GM10266 (cell line): ENCODE measurements at regions not wholly inside any gene's neighbourhood (a gene's known extent, or its start where the extent isn't known, plus 50 kb on each side); places are given as distances from the start of the nearest gene placed in this dataset.

Experiments
- DNase-seq: peaks from one replicate; pipeline ENCODE4 v3.0.0; 2012; ENCODE audit errors: extremely low spot score
- TF ChIP-seq, protein P1 (sequence below): IDR thresholded peaks from 2 replicates; pipeline ENCODE4 v1.5.1; 2012; ENCODE audit warnings: mild to moderate bottlenecking, low read depth; ENCODE audit not compliant: control insufficient read depth, insufficient read depth; ENCODE audit errors: missing control alignments

DNA sequence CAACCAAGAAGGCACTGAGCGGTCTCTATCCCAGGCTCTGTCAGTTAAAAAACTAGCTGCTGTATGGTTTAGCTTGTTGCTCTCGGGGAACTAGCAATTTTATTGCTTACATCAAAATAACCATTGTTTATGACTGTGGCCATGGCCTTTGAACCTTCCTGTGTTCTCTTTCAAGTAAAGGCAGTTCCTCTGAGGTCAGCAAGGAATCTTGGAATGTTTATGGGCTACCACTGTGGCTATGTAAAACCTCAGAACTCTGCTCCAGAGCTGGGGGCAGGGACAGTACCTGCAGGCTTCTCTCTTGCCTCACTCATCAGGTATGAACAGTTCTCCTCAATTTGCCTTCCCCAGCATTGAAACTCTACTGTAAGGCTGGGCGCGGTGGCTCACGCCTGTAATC is 416.0 kb upstream of the NETO1 start:
- TF ChIP-seq, protein P1, sequence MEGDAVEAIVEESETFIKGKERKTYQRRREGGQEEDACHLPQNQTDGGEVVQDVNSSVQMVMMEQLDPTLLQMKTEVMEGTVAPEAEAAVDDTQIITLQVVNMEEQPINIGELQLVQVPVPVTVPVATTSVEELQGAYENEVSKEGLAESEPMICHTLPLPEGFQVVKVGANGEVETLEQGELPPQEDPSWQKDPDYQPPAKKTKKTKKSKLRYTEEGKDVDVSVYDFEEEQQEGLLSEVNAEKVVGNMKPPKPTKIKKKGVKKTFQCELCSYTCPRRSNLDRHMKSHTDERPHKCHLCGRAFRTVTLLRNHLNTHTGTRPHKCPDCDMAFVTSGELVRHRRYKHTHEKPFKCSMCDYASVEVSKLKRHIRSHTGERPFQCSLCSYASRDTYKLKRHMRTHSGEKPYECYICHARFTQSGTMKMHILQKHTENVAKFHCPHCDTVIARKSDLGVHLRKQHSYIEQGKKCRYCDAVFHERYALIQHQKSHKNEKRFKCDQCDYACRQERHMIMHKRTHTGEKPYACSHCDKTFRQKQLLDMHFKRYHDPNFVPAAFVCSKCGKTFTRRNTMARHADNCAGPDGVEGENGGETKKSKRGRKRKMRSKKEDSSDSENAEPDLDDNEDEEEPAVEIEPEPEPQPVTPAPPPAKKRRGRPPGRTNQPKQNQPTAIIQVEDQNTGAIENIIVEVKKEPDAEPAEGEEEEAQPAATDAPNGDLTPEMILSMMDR: no peak
- no peak for DNase-seq

DNA sequence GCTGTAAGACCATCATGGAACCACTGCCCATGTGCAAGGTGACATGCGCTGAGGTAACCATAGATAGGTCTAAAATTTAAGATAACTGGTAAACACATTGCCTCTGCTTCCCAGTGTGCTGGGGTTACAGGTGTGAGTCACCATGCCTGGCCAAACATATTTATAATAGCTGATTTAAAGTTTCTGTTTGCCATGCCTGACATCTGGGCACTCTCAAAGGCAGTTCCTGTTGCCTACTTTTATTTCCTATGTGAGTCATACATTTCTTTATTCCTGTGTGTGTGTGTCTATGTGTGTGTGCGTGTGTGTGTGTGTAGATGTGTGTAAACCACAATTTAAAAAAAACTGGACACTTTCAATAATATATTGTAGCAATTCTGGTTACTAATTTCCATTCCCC is 415.2 kb upstream of the NETO1 start:
- DNase-seq: no peak
- TF ChIP-seq, protein P1: no peak

- no peak for DNase-seq
- TF ChIP-seq, protein P1: no peak
Observed at GRCh38 chr18:73279498-73279897, 411.7 kb upstream of the NETO1 start.

- DNase-seq: no peak
- TF ChIP-seq, protein P1: no peak
Observed at GRCh38 chr18:73274812-73275621, 407.2 kb upstream of the NETO1 start.

GRCh38 chr18:73270920-73271634 is 403.3 kb upstream of the NETO1 start:
- DNase-seq: no peak
- TF ChIP-seq, protein P1: no peak

DNA sequence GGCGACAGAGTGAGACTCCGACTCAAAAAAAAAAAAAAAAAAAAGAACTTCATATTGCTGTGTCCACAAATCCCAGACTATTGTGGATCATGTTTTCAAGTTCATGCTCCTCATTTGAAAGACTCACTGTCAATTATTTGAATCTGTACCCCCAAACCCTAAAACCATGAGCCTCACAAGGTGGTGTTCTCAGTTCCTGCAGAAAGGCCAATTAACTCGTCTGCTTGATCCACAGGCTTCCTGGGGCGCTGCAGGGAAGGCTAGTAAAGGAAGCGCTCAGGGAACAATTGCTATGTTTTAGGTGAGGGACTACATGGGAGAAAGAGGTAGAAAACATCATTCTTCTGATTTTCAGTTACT is 396.8 kb upstream of the NETO1 start:
- no peak for DNase-seq
- TF ChIP-seq, protein P1: no peak

DNA sequence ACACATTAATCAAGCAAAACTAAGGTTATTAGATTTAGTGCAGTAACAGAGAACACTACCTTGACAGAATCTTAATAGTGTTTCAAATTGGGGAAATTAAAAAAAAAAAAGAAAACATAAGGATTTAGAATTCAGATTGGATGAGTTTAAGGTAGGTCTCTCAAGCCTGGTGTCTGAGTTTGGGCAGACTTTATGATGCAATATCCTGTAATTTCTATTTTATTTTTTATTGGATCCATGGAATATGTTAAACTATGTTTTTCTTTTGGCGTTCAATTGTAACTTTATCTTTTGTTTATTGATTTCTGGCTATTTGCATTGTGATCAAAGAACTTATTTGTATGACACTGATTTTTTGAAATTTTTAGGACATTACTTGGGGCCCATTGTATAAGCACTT is 394.1 kb upstream of the NETO1 start:
- TF ChIP-seq, protein P1: no peak
- no peak for DNase-seq
